Activated CD4-positive, alpha-beta T cell treated with anti-CD3 and anti-CD28 coated beads, Interleukin-2, amount 10 ng/mL, durations not matched to agents 7 days and 5 days (primary cell): ENCODE measurements at regions not wholly inside any gene's neighbourhood (a gene's known extent, or its start where the extent isn't known, plus 50 kb on each side); places are given as distances from the start of the nearest gene placed in this dataset.

Experiments used
- CTCF ChIA-PET: fragments of 350-600 bp; sonication (Branson Sonifier 250); formaldehyde crosslinking; loops from one replicate; lab custom pipeline; 2021; ENCODE audit warnings: antibody characterized with exemption; lab: Charles Lee
- POLR2A ChIA-PET: fragments of 350-600 bp; sonication (Branson Sonifier 250); formaldehyde crosslinking; loops from one replicate; lab custom pipeline; 2021; ENCODE audit warnings: antibody characterized with exemption; lab: Charles Lee
- DNase-seq: peaks from one replicate; pipeline ENCODE4 v3.0.0-alpha.2; 2020
- H3K27ac Mint-ChIP-seq: one replicate; pipeline ENCODE4 v1.8.0; 2021; ENCODE audit warnings: mild to moderate bottlenecking, moderate library complexity, mixed read lengths
- H3K27me3 Mint-ChIP-seq: one replicate; pipeline ENCODE4 v1.8.0; 2021; ENCODE audit warnings: mixed read lengths
- H3K36me3 Mint-ChIP-seq: one replicate; pipeline ENCODE4 v1.8.0; 2021; ENCODE audit warnings: low read depth, mixed read lengths
- H3K4me1 Mint-ChIP-seq: one replicate; pipeline ENCODE4 v1.8.0; 2021; ENCODE audit warnings: mixed read lengths
- H3K4me3 Mint-ChIP-seq: one replicate; pipeline ENCODE4 v1.8.0; 2021; ENCODE audit warnings: mild to moderate bottlenecking, moderate library complexity, mixed read lengths
- H3K9me3 Mint-ChIP-seq: one replicate; pipeline ENCODE4 v1.8.0; 2021; ENCODE audit warnings: mixed read lengths

DNA sequence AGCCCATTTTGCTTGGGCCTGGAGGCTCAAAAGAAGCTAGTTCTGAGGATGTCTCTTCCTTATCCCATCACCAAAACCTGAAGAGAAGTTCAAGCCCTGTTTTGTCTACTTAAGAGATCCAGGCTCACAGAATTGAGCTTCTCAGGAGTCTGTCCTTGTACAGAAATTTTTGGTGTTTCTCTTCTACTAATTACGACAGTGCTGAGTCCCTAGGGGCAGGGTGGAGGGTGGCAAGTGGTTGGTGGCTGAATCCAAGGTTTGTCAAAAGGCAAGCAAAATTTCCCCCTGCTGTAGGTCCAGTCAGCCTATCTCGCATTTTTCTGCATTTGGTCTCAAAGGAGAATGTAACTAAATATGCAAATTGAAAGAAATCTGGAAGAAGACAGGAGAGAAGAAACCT lies 377.9 kb downstream of the SMARCA1 start:
- ChIA-PET CTCF (no interaction called here), POLR2A (no interaction called here)
- no peak for DNase-seq
- Mint-ChIP-seq H3K27me3 (no peaks in the 10 kb centered on the region), H3K27ac (no peak overlapping the region), H3K4me1 (no peaks in the 10 kb centered on the region), H3K9me3 (no peaks in the 10 kb centered on the region), H3K4me3 (no peak overlapping the region), H3K36me3 (no peaks in the 10 kb centered on the region)

GRCh38 chrX:129144172-129145038 lies 378.9 kb downstream of the SMARCA1 start:
- no peaks in the 10 kb centered on the region for H3K4me1 Mint-ChIP-seq
- H3K27me3 Mint-ChIP-seq: no peaks in the 10 kb centered on the region
- H3K4me3 Mint-ChIP-seq: no peak overlapping the region
- no peaks in the 10 kb centered on the region for H3K9me3 Mint-ChIP-seq
- H3K27ac Mint-ChIP-seq: no peak overlapping the region
- DNase-seq: no peak
- ChIA-PET POLR2A (no interaction called here), CTCF (no interaction called here)
- H3K36me3 Mint-ChIP-seq: no peaks in the 10 kb centered on the region

- Mint-ChIP-seq H3K9me3 (no peaks in the 10 kb centered on the region), H3K36me3 (no peaks in the 10 kb centered on the region), H3K27me3 (no peaks in the 10 kb centered on the region), H3K4me3 (no peak overlapping the region), H3K4me1 (no peaks in the 10 kb centered on the region), H3K27ac (no peak overlapping the region)
- DNase-seq: no peak
- ChIA-PET CTCF (no interaction called here), POLR2A (no interaction called here)
These were observed 383.3 kb downstream of the SMARCA1 start for GRCh38 chrX:129139837-129140598.

DNA sequence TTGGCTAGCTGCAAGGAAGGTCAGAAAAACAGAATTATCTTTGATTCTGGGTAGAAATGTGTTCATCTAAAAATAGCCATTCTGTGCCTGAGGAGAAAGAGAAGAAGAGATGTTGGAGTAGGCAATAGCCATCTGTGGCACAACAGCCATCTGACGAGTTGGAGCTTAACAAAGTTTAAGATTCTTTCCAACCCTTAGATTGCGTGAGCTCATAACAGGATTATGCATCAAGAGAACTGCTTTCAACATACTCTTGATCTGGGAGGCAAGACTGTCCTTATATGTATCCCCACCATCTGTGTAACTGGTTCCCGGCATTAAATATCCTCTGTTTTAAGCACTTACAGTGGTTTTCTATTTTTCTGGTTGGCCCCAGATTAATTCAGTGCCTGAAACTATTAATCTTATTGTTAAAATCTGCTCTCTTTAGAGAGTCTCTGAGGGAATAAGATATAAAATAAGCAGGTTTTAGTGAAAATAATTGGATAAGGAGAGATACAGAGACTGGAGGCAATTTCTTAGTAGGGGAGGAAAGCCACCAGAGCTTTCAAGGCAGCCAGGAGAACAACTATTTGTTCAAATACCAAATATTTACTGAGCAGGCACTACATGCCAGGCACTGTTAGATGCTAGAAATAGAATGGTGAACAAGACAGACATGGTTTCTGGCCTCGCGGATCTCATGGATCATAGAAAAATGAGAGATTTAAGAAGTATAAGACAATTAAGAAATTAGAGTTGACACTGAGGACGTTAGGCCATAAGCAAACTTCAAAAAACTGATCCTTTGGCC lies 398.0 kb downstream of the SMARCA1 start:
- H3K4me3 Mint-ChIP-seq: no peak overlapping the region
- DNase-seq: no peak
- CTCF ChIA-PET: no interaction called here
- no peaks in the 10 kb centered on the region for H3K4me1 Mint-ChIP-seq
- H3K36me3 Mint-ChIP-seq: no peaks in the 10 kb centered on the region
- H3K27me3 Mint-ChIP-seq: no peaks in the 10 kb centered on the region
- POLR2A ChIA-PET: no interaction called here
- no peaks in the 10 kb centered on the region for H3K9me3 Mint-ChIP-seq
- no peak overlapping the region for H3K27ac Mint-ChIP-seq

- Mint-ChIP-seq H3K27ac (no peak overlapping the region), H3K36me3 (no peaks in the 10 kb centered on the region), H3K9me3 (no peaks in the 10 kb centered on the region), H3K4me1 (no peaks in the 10 kb centered on the region), H3K4me3 (no peak overlapping the region), H3K27me3 (no peaks in the 10 kb centered on the region)
- ChIA-PET CTCF (no interaction called here), POLR2A (no interaction called here)
- no peak for DNase-seq
These were observed 399.5 kb downstream of the SMARCA1 start for GRCh38 chrX:129123795-129124194.

- H3K9me3 Mint-ChIP-seq: no peaks in the 10 kb centered on the region
These were observed 406.4 kb downstream of the SMARCA1 start for GRCh38 chrX:129116676-129117470.

DNA sequence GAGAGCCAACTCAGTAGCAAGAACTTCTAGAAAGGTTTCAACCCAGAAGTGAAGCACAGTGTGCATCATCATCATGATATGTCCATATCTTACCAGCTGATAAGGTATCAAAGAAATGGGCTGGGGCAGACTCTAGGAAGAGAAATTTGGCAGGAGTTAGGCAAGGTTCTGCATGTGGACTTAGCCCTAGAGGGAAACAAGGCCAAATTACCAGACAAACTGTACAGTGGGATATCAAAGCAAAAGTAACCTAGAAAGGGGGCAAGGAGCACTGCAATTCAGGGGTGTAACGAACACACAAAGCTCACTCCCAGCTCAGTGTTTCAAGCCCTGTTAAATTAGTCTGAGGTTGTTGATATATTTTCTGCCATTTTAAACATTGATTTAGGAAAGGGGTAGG lies 407.4 kb downstream of the SMARCA1 start:
- Mint-ChIP-seq H3K36me3 (no peaks in the 10 kb centered on the region), H3K4me1 (no peaks in the 10 kb centered on the region), H3K9me3 (no peaks in the 10 kb centered on the region), H3K27me3 (no peaks in the 10 kb centered on the region), H3K27ac (no peak overlapping the region), H3K4me3 (no peak overlapping the region)
- DNase-seq: no peak
- ChIA-PET POLR2A (no interaction called here), CTCF (interaction anchor here (1.1 kb wide), 1 partner anchor 12 kb away, joined by 3 read pairs; no protein-coding TSS in a partner anchor)

More at GRCh38 chrX:129116676-129117470, 406.4 kb downstream of the SMARCA1 start:
- H3K27me3 Mint-ChIP-seq: no peaks in the 10 kb centered on the region
- no peak overlapping the region for H3K27ac Mint-ChIP-seq
- H3K36me3 Mint-ChIP-seq: no peaks in the 10 kb centered on the region
- H3K4me1 Mint-ChIP-seq: no peaks in the 10 kb centered on the region
- DNase-seq: no peak
- H3K4me3 Mint-ChIP-seq: no peak overlapping the region
- CTCF ChIA-PET: no interaction called here
- POLR2A ChIA-PET: no interaction called here

- ChIA-PET POLR2A (no interaction called here), CTCF (interaction anchor here (0.7 to 1.1 kb wide), 2 partner anchors 9 to 11 kb away, joined by 3 read pairs; no protein-coding TSS in a partner anchor)
- no peak overlapping the region for H3K4me3 Mint-ChIP-seq
- no peaks in the 10 kb centered on the region for H3K27me3 Mint-ChIP-seq
- DNase-seq: peak; percentile 10
- H3K36me3 Mint-ChIP-seq: no peaks in the 10 kb centered on the region
- H3K27ac Mint-ChIP-seq: no peak overlapping the region
- H3K9me3 Mint-ChIP-seq: no peaks in the 10 kb centered on the region
- no peaks in the 10 kb centered on the region for H3K4me1 Mint-ChIP-seq
These were observed 408.2 kb downstream of the SMARCA1 start for GRCh38 chrX:129115104-129115503.

GRCh38 chrX:129111081-129111798 lies 412.1 kb downstream of the SMARCA1 start:
- no peaks in the 10 kb centered on the region for H3K4me1 Mint-ChIP-seq
- no peak overlapping the region for H3K27ac Mint-ChIP-seq
- CTCF ChIA-PET: interaction anchor here (0.6 kb wide), 2 partner anchors 40 to 1067 kb away, joined by 3 read pairs; no protein-coding TSS in a partner anchor
- H3K4me3 Mint-ChIP-seq: no peak overlapping the region
- POLR2A ChIA-PET: no interaction called here
- H3K9me3 Mint-ChIP-seq: no peaks in the 10 kb centered on the region
- no peaks in the 10 kb centered on the region for H3K36me3 Mint-ChIP-seq
- H3K27me3 Mint-ChIP-seq: no peaks in the 10 kb centered on the region
- no peak for DNase-seq

DNA sequence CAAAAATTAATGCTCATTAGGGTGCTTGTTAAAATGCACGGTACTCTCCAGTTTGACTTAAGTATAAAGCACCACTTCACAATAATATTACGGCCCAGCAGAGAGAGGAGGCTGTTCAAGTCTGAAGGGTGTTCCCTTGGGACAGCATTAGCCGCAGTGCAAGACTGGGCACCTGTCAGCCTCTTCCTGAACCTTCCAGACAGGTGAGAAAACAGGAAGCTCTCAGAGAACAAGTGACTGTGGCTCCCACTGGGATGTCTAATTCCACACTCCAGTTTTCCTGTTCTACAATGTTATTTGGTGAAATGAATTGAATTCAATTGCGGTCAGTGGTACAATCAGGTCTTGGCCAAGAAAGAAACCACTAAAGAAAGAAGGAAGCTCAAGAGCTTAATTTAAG lies 414.4 kb downstream of the SMARCA1 start:
- Mint-ChIP-seq H3K36me3 (no peaks in the 10 kb centered on the region), H3K4me3 (no peak overlapping the region), H3K4me1 (no peaks in the 10 kb centered on the region), H3K27me3 (peaks cover 1% of the 10 kb centered on the region), H3K27ac (no peak overlapping the region), H3K9me3 (no peaks in the 10 kb centered on the region)
- POLR2A ChIA-PET: no interaction called here
- DNase-seq: no peak
- CTCF ChIA-PET: no interaction called here

GRCh38 chrX:129099207-129099606 lies 424.1 kb downstream of the SMARCA1 start:
- ChIA-PET POLR2A (no interaction called here), CTCF (no interaction called here)
- Mint-ChIP-seq H3K4me1 (no peaks in the 10 kb centered on the region), H3K4me3 (no peak overlapping the region), H3K27me3 (no peaks in the 10 kb centered on the region), H3K9me3 (no peaks in the 10 kb centered on the region), H3K36me3 (no peaks in the 10 kb centered on the region), H3K27ac (no peak overlapping the region)
- no peak for DNase-seq

DNA sequence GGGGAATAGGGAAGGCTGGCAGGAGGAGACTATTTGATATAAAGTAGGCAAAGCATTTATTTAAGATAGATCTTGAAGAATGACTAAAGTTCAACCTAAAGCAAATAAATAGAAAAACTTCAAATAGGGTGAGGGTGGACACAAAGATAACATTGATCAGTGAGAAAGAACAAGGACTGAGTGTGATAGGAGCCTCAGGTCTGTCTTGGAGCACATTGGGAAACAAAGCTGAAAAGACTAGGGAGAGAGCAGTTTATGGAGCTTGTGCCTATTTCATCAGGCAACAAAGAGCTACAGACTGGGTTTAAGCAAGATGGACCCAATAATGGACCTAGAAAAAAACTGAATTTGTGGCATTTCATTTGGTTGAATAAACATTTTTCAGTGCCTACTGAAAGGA lies 425.6 kb downstream of the SMARCA1 start:
- Mint-ChIP-seq H3K27me3 (no peaks in the 10 kb centered on the region), H3K27ac (no peak overlapping the region), H3K36me3 (no peaks in the 10 kb centered on the region), H3K4me3 (no peak overlapping the region), H3K9me3 (no peaks in the 10 kb centered on the region), H3K4me1 (no peaks in the 10 kb centered on the region)
- CTCF ChIA-PET: no interaction called here
- POLR2A ChIA-PET: no interaction called here
- DNase-seq: no peak
